ENCODE measurements at regions not wholly inside any gene's neighbourhood (a gene's known extent, or its start where the extent isn't known, plus 50 kb on each side); places are given as distances from the start of the nearest gene placed in this dataset.

- no peak for DNase-seq
Observed at GRCh38 chr10:78699971-78700370, 368.8 kb upstream of the ZMIZ1 start.

GRCh38 chr10:78700413-78700812 is 368.4 kb upstream of the ZMIZ1 start:
- DNase-seq, result peak; percentile 41 to 49

GRCh38 chr10:78700816-78701520 is 367.8 kb upstream of the ZMIZ1 start:
- no peak for DNase-seq

GRCh38 chr10:78702186-78702585 is 366.6 kb upstream of the ZMIZ1 start:
- no peak for DNase-seq

- no peak for DNase-seq
Observed at GRCh38 chr10:78702876-78703275, 365.9 kb upstream of the ZMIZ1 start.

- DNase-seq, result no peak
Observed at GRCh38 chr10:78703593-78703992, 365.2 kb upstream of the ZMIZ1 start.

- no peak for DNase-seq
Observed at GRCh38 chr10:78706256-78706655, 362.5 kb upstream of the ZMIZ1 start.

- DNase-seq, result no peak
Observed at GRCh38 chr10:78706726-78707540, 361.8 kb upstream of the ZMIZ1 start.

- DNase-seq, result no peak
Observed at GRCh38 chr10:78707745-78708144, 361.0 kb upstream of the ZMIZ1 start.

- no peak for DNase-seq
Observed at GRCh38 chr10:78712147-78712546, 356.6 kb upstream of the ZMIZ1 start.

GRCh38 chr10:78713659-78714058 is 355.1 kb upstream of the ZMIZ1 start:
- DNase-seq, result no peak

- no peak for DNase-seq
Observed at GRCh38 chr10:78714225-78714624, 354.5 kb upstream of the ZMIZ1 start.

- DNase-seq, result no peak
Observed at GRCh38 chr10:78715435-78715834, 353.3 kb upstream of the ZMIZ1 start.

- DNase-seq, result no peak
Observed at GRCh38 chr10:78716043-78716660, 352.6 kb upstream of the ZMIZ1 start.

- DNase-seq, result no peak
Observed at GRCh38 chr10:78717200-78717599, 351.6 kb upstream of the ZMIZ1 start.

GRCh38 chr10:78718032-78718572 is 350.7 kb upstream of the ZMIZ1 start:
- no peak for DNase-seq

- no peak for DNase-seq
Observed at GRCh38 chr10:78719276-78719675, 349.5 kb upstream of the ZMIZ1 start.

- DNase-seq, result no peak
Observed at GRCh38 chr10:78720091-78720490, 348.7 kb upstream of the ZMIZ1 start.

- no peak for DNase-seq
Observed at GRCh38 chr10:78721231-78721630, 347.5 kb upstream of the ZMIZ1 start.

GRCh38 chr10:78724846-78725245 is 343.9 kb upstream of the ZMIZ1 start:
- DNase-seq, result no peak

- DNase-seq, result no peak
Observed at GRCh38 chr10:78726171-78726570, 342.6 kb upstream of the ZMIZ1 start.

- DNase-seq, result no peak
Observed at GRCh38 chr10:78727251-78727650, 341.5 kb upstream of the ZMIZ1 start.

GRCh38 chr10:78727728-78728127 is 341.0 kb upstream of the ZMIZ1 start:
- no peak for DNase-seq

Data from inflammatory macrophage (primary cell).